Type B pancreatic cell (in vitro differentiated cells): ENCODE measurements at regions not wholly inside any gene's neighbourhood (a gene's known extent, or its start where the extent isn't known, plus 50 kb on each side); places are given as distances from the start of the nearest gene placed in this dataset.

Source experiments
- DNase-seq: peaks from one replicate; pipeline ENCODE4 v3.0.0; 2021; ENCODE audit warnings: mixed read lengths; ENCODE audit not compliant: unreplicated experiment; ENCODE audit errors: extremely low spot score
- H3K27ac Mint-ChIP-seq: 2 replicates; pipeline ENCODE4 v1.8.0; 2021; ENCODE audit warnings: mild to moderate bottlenecking, mixed read lengths
- H3K27me3 Mint-ChIP-seq: 2 replicates; pipeline ENCODE4 v1.8.0; 2021; ENCODE audit warnings: mixed read lengths
- H3K36me3 Mint-ChIP-seq: 2 replicates; pipeline ENCODE4 v1.8.0; 2021; ENCODE audit warnings: mixed read lengths
- H3K4me1 Mint-ChIP-seq: one replicate; pipeline ENCODE4 v1.8.0; 2021; ENCODE audit warnings: mixed read lengths; ENCODE audit not compliant: unreplicated experiment
- H3K4me3 Mint-ChIP-seq: 2 replicates; pipeline ENCODE4 v1.8.0; 2021; ENCODE audit warnings: mild to moderate bottlenecking, mixed read lengths
- H3K9me3 Mint-ChIP-seq: 2 replicates; pipeline ENCODE4 v1.8.0; 2021; ENCODE audit warnings: mixed read lengths
- TF ChIP-seq, protein P1 (sequence below): fragments of 200-600 bp; sonication (generic); conservative IDR thresholded peaks from 2 replicates; pipeline ENCODE4 v1.5.0; 2021; ENCODE audit warnings: antibody characterized with exemption, mild to moderate bottlenecking

DNA sequence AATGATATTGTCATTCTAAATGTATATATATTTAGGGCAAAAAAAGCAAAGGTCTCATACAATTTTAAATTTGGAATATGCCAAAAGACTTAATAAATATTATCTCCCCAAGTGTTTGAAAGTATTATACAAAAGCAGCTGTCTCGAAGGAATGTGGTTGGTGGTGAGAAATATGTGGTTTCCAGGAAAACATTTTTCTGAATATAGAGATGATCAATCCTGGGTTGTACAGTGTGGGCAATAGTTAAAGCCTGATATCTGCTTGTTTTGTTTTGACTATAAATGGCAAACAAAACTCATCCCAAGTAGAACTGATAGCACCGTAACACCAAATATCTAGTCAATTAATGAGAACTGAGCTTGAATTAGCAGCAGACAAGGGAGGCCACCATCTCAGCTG, 391.8 kb upstream of the CD180 start:
- H3K36me3 Mint-ChIP-seq = peaks cover 1% of the 10 kb centered on the region
- no peak for DNase-seq
- no peak overlapping the region for H3K4me3 Mint-ChIP-seq
- peaks cover 8% of the 10 kb centered on the region for H3K9me3 Mint-ChIP-seq
- H3K4me1 Mint-ChIP-seq = no peaks in the 10 kb centered on the region
- H3K27me3 Mint-ChIP-seq = peaks cover 3% of the 10 kb centered on the region
- no peak overlapping the region for H3K27ac Mint-ChIP-seq
- TF ChIP-seq, protein P1, sequence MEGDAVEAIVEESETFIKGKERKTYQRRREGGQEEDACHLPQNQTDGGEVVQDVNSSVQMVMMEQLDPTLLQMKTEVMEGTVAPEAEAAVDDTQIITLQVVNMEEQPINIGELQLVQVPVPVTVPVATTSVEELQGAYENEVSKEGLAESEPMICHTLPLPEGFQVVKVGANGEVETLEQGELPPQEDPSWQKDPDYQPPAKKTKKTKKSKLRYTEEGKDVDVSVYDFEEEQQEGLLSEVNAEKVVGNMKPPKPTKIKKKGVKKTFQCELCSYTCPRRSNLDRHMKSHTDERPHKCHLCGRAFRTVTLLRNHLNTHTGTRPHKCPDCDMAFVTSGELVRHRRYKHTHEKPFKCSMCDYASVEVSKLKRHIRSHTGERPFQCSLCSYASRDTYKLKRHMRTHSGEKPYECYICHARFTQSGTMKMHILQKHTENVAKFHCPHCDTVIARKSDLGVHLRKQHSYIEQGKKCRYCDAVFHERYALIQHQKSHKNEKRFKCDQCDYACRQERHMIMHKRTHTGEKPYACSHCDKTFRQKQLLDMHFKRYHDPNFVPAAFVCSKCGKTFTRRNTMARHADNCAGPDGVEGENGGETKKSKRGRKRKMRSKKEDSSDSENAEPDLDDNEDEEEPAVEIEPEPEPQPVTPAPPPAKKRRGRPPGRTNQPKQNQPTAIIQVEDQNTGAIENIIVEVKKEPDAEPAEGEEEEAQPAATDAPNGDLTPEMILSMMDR = no peak

DNA sequence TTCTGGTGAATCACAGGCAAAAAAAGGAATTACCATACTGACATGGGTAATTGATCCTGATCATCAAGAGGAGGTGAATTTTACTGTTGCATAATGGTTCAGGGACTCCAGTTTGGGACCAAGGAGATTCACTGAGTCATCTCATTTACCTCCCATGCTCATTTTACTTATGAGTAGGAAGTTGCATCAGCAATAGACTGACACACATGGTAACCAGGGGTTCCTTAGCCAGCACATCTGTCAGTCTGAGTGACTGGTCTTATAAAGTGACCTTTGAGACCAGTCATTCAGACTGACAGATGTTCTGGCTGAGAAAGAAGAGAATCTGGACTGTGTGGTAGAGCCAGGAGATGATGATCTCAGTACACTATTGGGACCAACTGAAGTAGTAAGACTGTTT, 384.6 kb upstream of the CD180 start:
- Mint-ChIP-seq H3K27me3 (no peaks in the 10 kb centered on the region), H3K4me1 (no peaks in the 10 kb centered on the region), H3K9me3 (no peaks in the 10 kb centered on the region), H3K27ac (no peak overlapping the region), H3K36me3 (no peaks in the 10 kb centered on the region), H3K4me3 (no peak overlapping the region)
- DNase-seq = no peak
- TF ChIP-seq, protein P1 = no peak

DNA sequence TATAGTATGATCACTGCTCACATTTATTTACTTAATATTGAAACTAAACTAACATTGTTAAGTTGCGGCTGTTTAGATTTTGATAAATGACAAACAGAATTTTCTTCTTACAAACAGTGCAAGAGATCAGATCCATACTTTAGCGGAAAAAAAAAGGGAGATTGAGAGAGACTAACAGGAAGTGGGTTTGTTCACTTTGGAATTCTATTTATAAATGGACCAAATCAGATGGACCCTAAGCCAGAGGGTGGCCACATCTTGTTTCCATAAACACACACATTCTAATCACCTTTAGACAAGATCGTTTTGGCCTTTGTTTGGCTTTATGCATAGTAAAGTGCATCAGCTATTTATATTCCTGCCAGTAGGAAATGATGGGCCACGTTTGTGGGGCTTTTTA, 381.4 kb upstream of the CD180 start:
- Mint-ChIP-seq H3K27ac (no peak overlapping the region), H3K36me3 (no peaks in the 10 kb centered on the region), H3K27me3 (no peaks in the 10 kb centered on the region), H3K4me3 (no peak overlapping the region), H3K9me3 (peaks cover 6% of the 10 kb centered on the region), H3K4me1 (no peaks in the 10 kb centered on the region)
- TF ChIP-seq, protein P1 = no peak
- no peak for DNase-seq

DNA sequence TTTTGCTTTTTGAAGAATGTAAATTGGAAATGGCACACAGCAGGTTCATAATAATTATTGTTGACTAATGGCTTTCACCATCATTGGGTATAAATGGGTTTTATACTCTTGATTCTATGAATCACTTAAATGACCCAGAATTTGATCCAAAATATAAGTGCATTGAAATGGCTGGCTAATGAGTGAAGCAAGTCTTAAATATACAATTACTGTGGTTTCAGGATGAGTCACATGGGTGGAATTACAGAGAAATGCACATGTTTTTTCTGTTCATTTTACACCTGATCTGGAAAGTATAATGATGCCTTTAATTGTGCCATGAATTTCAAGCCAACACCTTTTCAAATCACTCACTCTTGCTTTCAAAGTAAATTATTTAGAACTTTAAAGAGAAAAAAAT, 380.8 kb upstream of the CD180 start:
- TF ChIP-seq, protein P1 = no peak
- no peaks in the 10 kb centered on the region for H3K36me3 Mint-ChIP-seq
- no peaks in the 10 kb centered on the region for H3K4me1 Mint-ChIP-seq
- no peak for DNase-seq
- H3K4me3 Mint-ChIP-seq = no peak overlapping the region
- H3K9me3 Mint-ChIP-seq = peaks cover 8% of the 10 kb centered on the region
- H3K27ac Mint-ChIP-seq = no peak overlapping the region
- no peaks in the 10 kb centered on the region for H3K27me3 Mint-ChIP-seq

DNA sequence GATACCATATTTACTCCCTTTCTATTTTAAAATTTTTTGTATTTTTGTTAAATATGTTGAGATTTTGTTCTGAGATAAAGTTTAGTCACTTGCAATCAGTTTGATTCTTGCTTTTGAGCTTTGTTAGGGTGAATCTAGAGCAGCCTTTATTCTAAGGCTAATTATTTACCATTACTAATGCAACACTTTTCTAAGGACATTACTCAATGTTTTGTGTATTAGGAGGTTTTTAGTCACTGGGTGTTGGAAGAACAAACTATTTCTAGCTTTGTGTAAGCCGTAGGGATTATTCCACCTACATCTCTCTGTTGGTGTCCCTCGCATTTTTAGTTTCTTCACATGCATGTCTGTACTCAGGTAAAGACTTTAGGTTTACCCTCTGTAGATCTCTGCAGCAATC, 379.5 kb upstream of the CD180 start:
- no peak overlapping the region for H3K4me3 Mint-ChIP-seq
- peaks cover 9% of the 10 kb centered on the region for H3K9me3 Mint-ChIP-seq

More for the DNA sequence above, 379.5 kb upstream of the CD180 start:
- Mint-ChIP-seq H3K27ac (no peak overlapping the region), H3K36me3 (no peaks in the 10 kb centered on the region), H3K4me1 (no peaks in the 10 kb centered on the region), H3K27me3 (no peaks in the 10 kb centered on the region)
- DNase-seq = no peak
- TF ChIP-seq, protein P1 = no peak
